ENCODE measurements at regions not wholly inside any gene's neighbourhood (a gene's known extent, or its start where the extent isn't known, plus 50 kb on each side); places are given as distances from the start of the nearest gene placed in this dataset.

DNA sequence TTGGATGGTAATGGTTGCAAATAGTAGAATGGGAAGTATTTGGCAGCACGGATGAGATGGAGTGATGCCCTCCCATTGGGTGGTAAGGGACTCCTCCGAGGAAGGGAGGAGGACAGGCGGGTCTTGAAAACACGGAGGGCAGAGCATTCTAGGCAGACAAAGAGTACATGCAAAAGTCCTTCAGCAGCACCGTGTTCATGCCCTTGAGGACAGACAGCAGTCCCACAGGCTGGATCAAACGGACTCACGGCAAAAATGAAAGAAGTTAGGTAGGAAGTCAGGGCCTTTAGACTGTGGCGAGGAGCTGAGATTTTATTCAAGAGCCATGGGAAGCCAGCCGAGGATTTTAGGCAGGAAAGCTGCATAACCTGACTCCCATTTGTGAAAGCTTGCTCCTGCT lies 253.9 kb downstream of the RHOU start:
- no peak overlapping the region for H3K27ac ChIP-seq
- H3K36me3 ChIP-seq (ENCODE audit: insufficient read depth) = no peaks in the 10 kb centered on the region
- H3K4me3 ChIP-seq (IDR thresholded peaks at IDR 0.05; ENCODE audit: insufficient read depth, low read depth, low read length) = no peak overlapping the region
- H2AFZ ChIP-seq (ENCODE audit: low read depth) = no peak overlapping the region
- H3K9ac ChIP-seq = no peak overlapping the region
- H3K4me1 ChIP-seq (ENCODE audit: low read depth, poor library complexity, severe bottlenecking) = no peaks in the 10 kb centered on the region
- TF ChIP-seq CTCF (conservative IDR thresholded peaks at IDR 0.05; ENCODE audit: low read depth, low read length) = no peak
- no peaks in the 10 kb centered on the region for H3K27me3 ChIP-seq (ENCODE audit: insufficient read depth, low read depth)
- H3K4me2 ChIP-seq = no peak overlapping the region
- H3K79me2 ChIP-seq (ENCODE audit: insufficient read depth, low read depth) = no peaks in the 10 kb centered on the region
- no peaks in the 10 kb centered on the region for H4K20me1 ChIP-seq (ENCODE audit: insufficient read depth)

DNA sequence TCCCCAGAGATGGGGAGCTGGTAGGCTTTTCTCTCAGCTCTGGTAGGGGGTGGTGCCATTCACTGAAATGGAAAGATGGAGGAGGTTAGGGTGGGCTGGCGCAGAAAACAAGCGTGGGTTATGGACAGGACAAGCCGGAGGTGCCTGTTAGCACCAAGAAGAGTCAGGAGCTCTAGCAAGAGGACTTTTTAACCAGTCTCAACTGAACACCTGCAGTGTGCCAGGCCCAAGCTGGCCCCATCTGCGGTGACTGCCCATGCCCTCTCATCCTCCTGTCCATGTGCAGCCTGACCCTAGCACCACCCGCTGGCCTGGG lies 254.4 kb downstream of the RHOU start:
- H3K27ac ChIP-seq = no peak overlapping the region
- H2AFZ ChIP-seq (ENCODE audit: low read depth) = no peak overlapping the region
- no peaks in the 10 kb centered on the region for H3K27me3 ChIP-seq (ENCODE audit: insufficient read depth, low read depth)
- H4K20me1 ChIP-seq (ENCODE audit: insufficient read depth) = no peaks in the 10 kb centered on the region
- no peaks in the 10 kb centered on the region for H3K36me3 ChIP-seq (ENCODE audit: insufficient read depth)
- no peak overlapping the region for H3K4me3 ChIP-seq (IDR thresholded peaks at IDR 0.05; ENCODE audit: insufficient read depth, low read depth, low read length)
- no peaks in the 10 kb centered on the region for H3K4me1 ChIP-seq (ENCODE audit: low read depth, poor library complexity, severe bottlenecking)
- TF ChIP-seq CTCF (conservative IDR thresholded peaks at IDR 0.05; ENCODE audit: low read depth, low read length) = no peak
- H3K4me2 ChIP-seq = no peak overlapping the region
- no peaks in the 10 kb centered on the region for H3K79me2 ChIP-seq (ENCODE audit: insufficient read depth, low read depth)
- H3K9ac ChIP-seq = no peak overlapping the region

- no peak overlapping the region for H3K4me3 ChIP-seq (IDR thresholded peaks at IDR 0.05; ENCODE audit: insufficient read depth, low read depth, low read length)
- H3K36me3 ChIP-seq (ENCODE audit: insufficient read depth) = no peaks in the 10 kb centered on the region
- no peaks in the 10 kb centered on the region for H3K4me1 ChIP-seq (ENCODE audit: low read depth, poor library complexity, severe bottlenecking)
- TF ChIP-seq CTCF (conservative IDR thresholded peaks at IDR 0.05; ENCODE audit: low read depth, low read length) = no peak
- no peak overlapping the region for H3K27ac ChIP-seq
- H3K27me3 ChIP-seq (ENCODE audit: insufficient read depth, low read depth) = no peaks in the 10 kb centered on the region
- no peaks in the 10 kb centered on the region for H3K79me2 ChIP-seq (ENCODE audit: insufficient read depth, low read depth)
- H3K4me2 ChIP-seq = no peak overlapping the region
- H2AFZ ChIP-seq (ENCODE audit: low read depth) = no peak overlapping the region
- no peaks in the 10 kb centered on the region for H4K20me1 ChIP-seq (ENCODE audit: insufficient read depth)
- no peak overlapping the region for H3K9ac ChIP-seq
Measured at GRCh38 chr1:228989992-228990827, 254.9 kb downstream of the RHOU start.

DNA sequence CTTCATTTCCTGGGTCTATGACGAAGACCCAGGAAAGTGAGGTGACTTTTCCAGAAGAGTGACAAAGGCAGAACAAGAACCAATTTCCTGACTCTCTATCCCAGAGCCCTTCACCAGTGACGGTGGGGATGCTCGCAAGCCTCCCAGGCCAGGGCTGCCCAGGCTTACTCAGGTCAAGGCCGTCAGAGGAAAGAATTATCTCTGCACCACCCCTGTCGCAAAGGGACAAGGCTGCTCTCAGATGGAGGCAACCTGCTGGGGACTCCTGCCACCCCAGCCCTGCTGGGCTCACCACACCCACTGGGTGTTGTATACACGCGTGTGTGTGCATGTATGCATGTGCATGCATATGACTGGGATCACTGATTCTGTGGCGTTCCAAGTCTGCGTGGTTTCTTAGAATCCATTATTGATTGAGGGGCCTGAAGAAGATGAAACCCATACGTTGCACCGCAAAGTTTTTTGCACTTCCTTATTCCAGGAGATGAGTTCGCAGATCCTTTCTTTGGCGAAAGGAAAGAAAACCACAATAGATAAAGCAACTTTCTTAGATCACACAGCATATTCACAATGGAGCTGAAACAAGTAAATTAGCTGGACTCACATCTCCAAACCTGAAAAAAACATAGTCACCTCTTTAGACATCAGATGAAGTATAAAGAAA lies 255.8 kb downstream of the RHOU start:
- no peak overlapping the region for H3K27ac ChIP-seq

More for the DNA sequence above, 255.8 kb downstream of the RHOU start:
- Histone ChIP-seq H3K9ac (no peak overlapping the region), H3K36me3 (ENCODE audit: insufficient read depth) (no peaks in the 10 kb centered on the region), H3K4me1 (ENCODE audit: low read depth, poor library complexity, severe bottlenecking) (no peaks in the 10 kb centered on the region), H4K20me1 (ENCODE audit: insufficient read depth) (no peaks in the 10 kb centered on the region), H3K27me3 (ENCODE audit: insufficient read depth, low read depth) (no peaks in the 10 kb centered on the region), H2AFZ (ENCODE audit: low read depth) (no peak overlapping the region), H3K4me3 (IDR thresholded peaks at IDR 0.05; ENCODE audit: insufficient read depth, low read depth, low read length) (no peak overlapping the region), H3K79me2 (ENCODE audit: insufficient read depth, low read depth) (no peaks in the 10 kb centered on the region), H3K4me2 (no peak overlapping the region)
- TF ChIP-seq CTCF (conservative IDR thresholded peaks at IDR 0.05; ENCODE audit: low read depth, low read length) = no peak
